ENCODE measurements at regions not wholly inside any gene's neighbourhood (a gene's known extent, or its start where the extent isn't known, plus 50 kb on each side); places are given as distances from the start of the nearest gene placed in this dataset.

DNA sequence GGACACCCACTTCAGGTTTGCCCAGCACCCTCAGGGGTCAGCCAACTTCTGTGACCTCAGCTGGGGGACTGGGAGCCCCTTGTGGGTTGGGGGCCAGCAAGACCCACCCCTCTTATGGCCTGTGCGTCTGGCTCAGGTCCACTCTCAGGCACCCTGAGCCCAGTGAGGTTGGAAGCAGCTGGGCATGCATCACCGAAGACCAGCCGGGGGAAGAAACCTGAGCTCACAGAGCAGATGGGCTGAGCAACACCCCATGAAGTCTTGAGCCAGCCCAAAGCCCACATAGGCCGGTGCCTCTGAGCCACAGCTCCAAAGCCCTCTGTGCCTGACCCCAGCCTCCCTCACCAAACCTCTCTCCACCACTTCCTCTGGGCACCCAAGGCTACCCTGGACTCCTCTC lies 166.7 kb downstream of the RBFOX3 start:
- TF ChIP-seq EZH2 (IDR thresholded peaks at IDR 0.05; ENCODE audit: borderline replicate concordance, low read depth, low read length, severe bottlenecking) = no peak
- TF ChIP-seq, protein P1, sequence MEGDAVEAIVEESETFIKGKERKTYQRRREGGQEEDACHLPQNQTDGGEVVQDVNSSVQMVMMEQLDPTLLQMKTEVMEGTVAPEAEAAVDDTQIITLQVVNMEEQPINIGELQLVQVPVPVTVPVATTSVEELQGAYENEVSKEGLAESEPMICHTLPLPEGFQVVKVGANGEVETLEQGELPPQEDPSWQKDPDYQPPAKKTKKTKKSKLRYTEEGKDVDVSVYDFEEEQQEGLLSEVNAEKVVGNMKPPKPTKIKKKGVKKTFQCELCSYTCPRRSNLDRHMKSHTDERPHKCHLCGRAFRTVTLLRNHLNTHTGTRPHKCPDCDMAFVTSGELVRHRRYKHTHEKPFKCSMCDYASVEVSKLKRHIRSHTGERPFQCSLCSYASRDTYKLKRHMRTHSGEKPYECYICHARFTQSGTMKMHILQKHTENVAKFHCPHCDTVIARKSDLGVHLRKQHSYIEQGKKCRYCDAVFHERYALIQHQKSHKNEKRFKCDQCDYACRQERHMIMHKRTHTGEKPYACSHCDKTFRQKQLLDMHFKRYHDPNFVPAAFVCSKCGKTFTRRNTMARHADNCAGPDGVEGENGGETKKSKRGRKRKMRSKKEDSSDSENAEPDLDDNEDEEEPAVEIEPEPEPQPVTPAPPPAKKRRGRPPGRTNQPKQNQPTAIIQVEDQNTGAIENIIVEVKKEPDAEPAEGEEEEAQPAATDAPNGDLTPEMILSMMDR (IDR thresholded peaks at IDR 0.05; ENCODE audit: extremely low read depth in 1 of 2, insufficient read depth in 1 of 2, low read depth in 1 of 2, low read length in 2 of 2) = no peak
- no peak for TF ChIP-seq POLR2A (IDR thresholded peaks at IDR 0.05; ENCODE audit: low read depth, low read length)
- no peak for TF ChIP-seq FOS (IDR thresholded peaks at IDR 0.05; ENCODE audit: borderline replicate concordance, insufficient read depth, low read length)
- no peak for TF ChIP-seq POLR2AphosphoS5 (IDR thresholded peaks at IDR 0.05; ENCODE audit: insufficient read depth, low read depth, low read length)
- TF ChIP-seq, protein P2, sequence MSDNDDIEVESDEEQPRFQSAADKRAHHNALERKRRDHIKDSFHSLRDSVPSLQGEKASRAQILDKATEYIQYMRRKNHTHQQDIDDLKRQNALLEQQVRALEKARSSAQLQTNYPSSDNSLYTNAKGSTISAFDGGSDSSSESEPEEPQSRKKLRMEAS (IDR thresholded peaks at IDR 0.05; ENCODE audit: insufficient read depth, insufficient read length) = no peak
- TF ChIP-seq JUN (IDR thresholded peaks at IDR 0.05; ENCODE audit: borderline replicate concordance, insufficient read depth, insufficient read length, low read depth) = no peak
- TF ChIP-seq MYC (IDR thresholded peaks at IDR 0.05; ENCODE audit: low read depth, low read length) = no peak
- no peak for TF ChIP-seq GATA2 (IDR thresholded peaks at IDR 0.05; ENCODE audit: insufficient read depth, insufficient read length, low read depth, low read length)
